Esophagus muscularis mucosa (tissue), 4 donors: ENCODE measurements at regions not wholly inside any gene's neighbourhood (a gene's known extent, or its start where the extent isn't known, plus 50 kb on each side); places are given as distances from the start of the nearest gene placed in this dataset.

Experiments used
- DNase-seq: peaks from one replicate; pipeline ENCODE4 v3.0.0-alpha.2; 2017; ENCODE audit errors: extremely low spot score
- H3K27ac ChIP-seq, 4 donors: fragments of 200-600 bp; sonication (generic); replicated peaks in 1 of 4; 1 replicate in 3 of 4; 2 replicates in 1 of 4; pipeline ENCODE4 v1.5.1; 2016 to 2019; ENCODE audit warnings: mild to moderate bottlenecking in 1 of 4
- H3K27me3 ChIP-seq, 4 donors: fragments of 200-600 bp; sonication (generic); one replicate each; pipeline versions ENCODE4 v1.5.1 to v1.6.0; 2016 to 2019
- H3K36me3 ChIP-seq, 4 donors: fragments of 200-600 bp; sonication (generic); one replicate each; pipeline ENCODE4 v1.5.1; 2016 to 2019
- H3K4me1 ChIP-seq, 4 donors: fragments of 200-600 bp; sonication (generic); one replicate each; pipeline ENCODE4 v1.5.1; 2016 to 2019
- H3K4me3 ChIP-seq, 4 donors: fragments of 200-600 bp; sonication (generic); 1 replicate in 2 of 4; 2 replicates in 2 of 4; pipeline ENCODE4 v1.5.1; 2016 to 2019; ENCODE audit warnings: mild to moderate bottlenecking in 4 of 4, moderate library complexity in 1 of 4
- H3K9me3 ChIP-seq, 4 donors: fragments of 200-600 bp; sonication (generic); 1 replicate in 3 of 4; 2 replicates in 1 of 4; pipeline ENCODE4 v1.5.1; 2016 to 2019
- EP300 ChIP-seq: sonication (generic); formaldehyde crosslinking; IDR thresholded peaks from one replicate; pipeline ENCODE4 v1.6.1; 2017; ENCODE audit warnings: antibody characterized with exemption
- POLR2A ChIP-seq: fragments of 450-650 bp; IDR thresholded peaks from one replicate; pipeline ENCODE4 v1.6.1; 2017; ENCODE audit warnings: antibody characterized with exemption, moderate library complexity, mild to moderate bottlenecking, low read depth
- POLR2AphosphoS5 ChIP-seq, 2 donors: sonication (generic); formaldehyde crosslinking; IDR thresholded peaks; one replicate each; pipeline ENCODE4 v1.6.1; 2017; ENCODE audit warnings: antibody characterized with exemption in 2 of 2
- WGBS: methylation state at CpG from one replicate; pipeline ENCODE4 v1.1.5; 2018; 5-methylcytosine and 5-hydroxymethylcytosine counted together
- intact Hi-C: fragments of 100-400 bp; cut with DNase I; formaldehyde crosslinking; loops from one replicate; pipeline ENCODE4 v1.15.1; 2023
- TF ChIP-seq, protein P1 (sequence below), 3 experiments: fragments of 200-600 bp in 2 of 3; fragments of 450-650 bp in 1 of 3; sonication (generic) in 2 of 3; IDR thresholded peaks; one replicate each; pipeline ENCODE4 v1.5.1; 2017 to 2019; ENCODE audit warnings: antibody characterized with exemption in 3 of 3, mild to moderate bottlenecking in 2 of 3, moderate library complexity in 1 of 3

- H3K27ac ChIP-seq = no peak overlapping the region
- no peaks in the 10 kb centered on the region for H3K36me3 ChIP-seq
- H3K9me3 ChIP-seq = no peaks in the 10 kb centered on the region
- TF ChIP-seq EP300 = no peak
- TF ChIP-seq POLR2AphosphoS5 (IDR thresholded peaks at IDR 0.05) = no peak
- no peak for TF ChIP-seq POLR2A
- TF ChIP-seq, protein P1, sequence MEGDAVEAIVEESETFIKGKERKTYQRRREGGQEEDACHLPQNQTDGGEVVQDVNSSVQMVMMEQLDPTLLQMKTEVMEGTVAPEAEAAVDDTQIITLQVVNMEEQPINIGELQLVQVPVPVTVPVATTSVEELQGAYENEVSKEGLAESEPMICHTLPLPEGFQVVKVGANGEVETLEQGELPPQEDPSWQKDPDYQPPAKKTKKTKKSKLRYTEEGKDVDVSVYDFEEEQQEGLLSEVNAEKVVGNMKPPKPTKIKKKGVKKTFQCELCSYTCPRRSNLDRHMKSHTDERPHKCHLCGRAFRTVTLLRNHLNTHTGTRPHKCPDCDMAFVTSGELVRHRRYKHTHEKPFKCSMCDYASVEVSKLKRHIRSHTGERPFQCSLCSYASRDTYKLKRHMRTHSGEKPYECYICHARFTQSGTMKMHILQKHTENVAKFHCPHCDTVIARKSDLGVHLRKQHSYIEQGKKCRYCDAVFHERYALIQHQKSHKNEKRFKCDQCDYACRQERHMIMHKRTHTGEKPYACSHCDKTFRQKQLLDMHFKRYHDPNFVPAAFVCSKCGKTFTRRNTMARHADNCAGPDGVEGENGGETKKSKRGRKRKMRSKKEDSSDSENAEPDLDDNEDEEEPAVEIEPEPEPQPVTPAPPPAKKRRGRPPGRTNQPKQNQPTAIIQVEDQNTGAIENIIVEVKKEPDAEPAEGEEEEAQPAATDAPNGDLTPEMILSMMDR (IDR thresholded peaks at IDR 0.05) = no peak
- no peaks in the 10 kb centered on the region for H3K27me3 ChIP-seq
- 94% methylated on average over 10 of the region's 14 CpGs for WGBS
- H3K4me3 ChIP-seq = no peak overlapping the region
- no peaks in the 10 kb centered on the region for H3K4me1 ChIP-seq
- intact Hi-C loops = no loop called here
- DNase-seq = no peak
Observed at GRCh38 chr4:64174247-64174882, 234.9 kb downstream of the TECRL start.

DNA sequence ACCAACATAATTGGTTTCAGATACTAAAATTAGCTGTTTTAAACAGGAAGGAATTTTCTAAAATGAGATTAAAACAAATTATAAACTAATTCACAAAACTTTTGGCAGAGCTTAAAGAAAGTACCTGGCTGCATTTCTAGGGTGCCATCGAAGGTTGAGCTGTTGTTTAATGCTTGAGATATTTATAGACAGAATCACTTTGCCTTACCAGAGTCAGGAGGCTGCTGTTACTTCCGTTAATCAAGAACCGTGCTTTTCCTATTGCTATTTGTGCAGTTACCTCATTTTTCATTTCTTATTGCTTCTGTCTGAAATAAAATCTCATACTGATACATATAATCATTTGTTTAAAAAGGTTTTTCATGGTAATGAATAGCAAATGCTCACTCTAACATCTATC is 242.9 kb downstream of the TECRL start:
- Histone ChIP-seq H3K4me3 (no peak overlapping the region), H3K27ac (no peak overlapping the region), H3K27me3 (no peaks in the 10 kb centered on the region), H3K4me1 (peaks cover 4 to 22% (median 14%) of the 10 kb centered on the region in 4 donors), H3K9me3 (no peaks in the 10 kb centered on the region), H3K36me3 (no peaks in the 10 kb centered on the region)
- DNase-seq = no peak
- WGBS = 24% methylated on average over 3 of the region's 3 CpGs
- TF ChIP-seq, protein P1 (IDR thresholded peaks at IDR 0.05) = no peak
- no peak for TF ChIP-seq POLR2A
- no peak for TF ChIP-seq EP300
- no peak for TF ChIP-seq POLR2AphosphoS5 (IDR thresholded peaks at IDR 0.05)
- intact Hi-C loops = no loop called here

GRCh38 chr4:64158648-64159326 is 250.5 kb downstream of the TECRL start:
- no peak overlapping the region for H3K27ac ChIP-seq
- H3K4me1 ChIP-seq = no peaks in the 10 kb centered on the region
- no peak for TF ChIP-seq EP300
- TF ChIP-seq, protein P1 (IDR thresholded peaks at IDR 0.05) = peak; percentile 52 to 81 (median 70)
- no peak for DNase-seq
- peak overlapping the region in 3 of 4 donors; percentile 5 to 38 (median 7) for H3K4me3 ChIP-seq
- H3K9me3 ChIP-seq = no peaks in the 10 kb centered on the region
- H3K36me3 ChIP-seq = no peaks in the 10 kb centered on the region
- WGBS = 10% methylated on average over 7 of the region's 7 CpGs
- intact Hi-C loops = loop anchor here (5.0 kb wide), 1 partner anchor 379 kb away; no protein-coding TSS in a partner anchor
- no peaks in the 10 kb centered on the region for H3K27me3 ChIP-seq

- Histone ChIP-seq H3K36me3 (no peaks in the 10 kb centered on the region), H3K4me3 (no peak overlapping the region), H3K27me3 (no peaks in the 10 kb centered on the region), H3K9me3 (no peaks in the 10 kb centered on the region), H3K27ac (no peak overlapping the region), H3K4me1 (no peaks in the 10 kb centered on the region)
- TF ChIP-seq POLR2A (no peak), EP300 (no peak), POLR2AphosphoS5 (IDR thresholded peaks at IDR 0.05) (no peak)
- TF ChIP-seq, protein P1 (IDR thresholded peaks at IDR 0.05) = no peak
- DNase-seq = no peak
- intact Hi-C loops = loop anchor here (5.0 kb wide), 1 partner anchor 380 kb away; no protein-coding TSS in a partner anchor
- WGBS = 98% methylated on average over 2 of the region's 2 CpGs
Observed at GRCh38 chr4:64157397-64157796, 251.9 kb downstream of the TECRL start.
